Mesenchymal stem cell (in vitro differentiated cells and primary cell): ENCODE measurements at regions not wholly inside any gene's neighbourhood (a gene's known extent, or its start where the extent isn't known, plus 50 kb on each side); places are given as distances from the start of the nearest gene placed in this dataset. TPM values are rescaled to one million over a fixed set of nuclear protein-coding genes. Genes with fewer than 3 reads are reported as not detected.

Source experiments
- DNase-seq: peaks from one replicate; pipeline ENCODE4 v3.0.0-alpha.2; 2013
- H2AFZ ChIP-seq: one replicate; pipeline ENCODE4 v1.6.1; 2013; ENCODE audit warnings: low read depth, mild to moderate bottlenecking, control low read depth, inconsistent platforms, low read length, moderate library complexity
- H2AK5ac ChIP-seq: 2 replicates; pipeline ENCODE4 v1.6.1; 2013; ENCODE audit warnings: low read length, moderate library complexity, mild to moderate bottlenecking, inconsistent platforms; ENCODE audit not compliant: severe bottlenecking
- H2BK120ac ChIP-seq: one replicate; pipeline ENCODE4 v1.6.1; 2013; ENCODE audit warnings: low read depth, mild to moderate bottlenecking, inconsistent platforms, low read length, moderate library complexity
- H2BK12ac ChIP-seq, 2 experiments: one replicate each; pipeline ENCODE4 v1.6.1; 2013; ENCODE audit warnings: inconsistent platforms in 2 of 2, low read length in 2 of 2, mild to moderate bottlenecking in 2 of 2, moderate library complexity in 2 of 2, control low read depth in 1 of 2
- H2BK15ac ChIP-seq: one replicate; pipeline ENCODE4 v1.6.1; 2013; ENCODE audit warnings: mild to moderate bottlenecking, low read depth, inconsistent platforms; ENCODE audit not compliant: poor library complexity, severe bottlenecking
- H2BK5ac ChIP-seq: 2 replicates; pipeline ENCODE4 v1.6.1; 2013; ENCODE audit warnings: low read depth, mild to moderate bottlenecking, low read length, control low read depth, inconsistent platforms; ENCODE audit not compliant: poor library complexity, severe bottlenecking
- H3K14ac ChIP-seq, 2 experiments: one replicate each; pipeline ENCODE4 v1.6.1; 2013; ENCODE audit warnings: inconsistent platforms in 2 of 2, low read length in 2 of 2, control low read depth in 1 of 2, mild to moderate bottlenecking in 1 of 2, moderate library complexity in 1 of 2
- H3K18ac ChIP-seq, 2 experiments: one replicate each; pipeline ENCODE4 v1.6.1; 2013; ENCODE audit warnings: inconsistent platforms in 2 of 2, low read length in 2 of 2, control low read depth in 1 of 2, low read depth in 1 of 2, mild to moderate bottlenecking in 1 of 2
- H3K23ac ChIP-seq, 2 experiments: one replicate each; pipeline ENCODE4 v1.6.1; 2013; ENCODE audit warnings: inconsistent platforms in 2 of 2, low read length in 2 of 2, mild to moderate bottlenecking in 2 of 2, moderate library complexity in 2 of 2, control low read depth in 1 of 2
- H3K27ac ChIP-seq: 2 replicates; pipeline ENCODE4 v1.5.1; 2013; ENCODE audit warnings: mild to moderate bottlenecking, moderate library complexity, low read length, control low read depth, inconsistent platforms; ENCODE audit not compliant: poor library complexity, severe bottlenecking
- H3K27me3 ChIP-seq, 2 experiments: 2 replicates each; pipeline versions ENCODE4 v1.6.1 to v1.7.0; 2013; ENCODE audit warnings: low read length in 2 of 2, mild to moderate bottlenecking in 2 of 2, moderate library complexity in 2 of 2, control low read depth in 1 of 2, inconsistent platforms in 1 of 2; ENCODE audit not compliant: control insufficient read depth in 1 of 2, insufficient read depth in 1 of 2
- H3K36me3 ChIP-seq, 2 experiments: 2 replicates each; pipeline versions ENCODE4 v1.6.1 to v1.7.0; 2013; ENCODE audit warnings: low read length in 2 of 2, control low read depth in 1 of 2, inconsistent platforms in 1 of 2, low read depth in 1 of 2, mild to moderate bottlenecking in 1 of 2; ENCODE audit not compliant: insufficient read depth in 2 of 2, control insufficient read depth in 1 of 2
- H3K4ac ChIP-seq, 2 experiments: one replicate each; pipeline ENCODE4 v1.6.1; 2013; ENCODE audit warnings: inconsistent platforms in 2 of 2, low read length in 2 of 2, mild to moderate bottlenecking in 2 of 2, moderate library complexity in 2 of 2, control low read depth in 1 of 2, low read depth in 1 of 2
- H3K4me1 ChIP-seq: 2 replicates; pipeline ENCODE4 v1.6.1; 2013; ENCODE audit warnings: low read depth, low read length, control low read depth; ENCODE audit not compliant: control insufficient read depth, insufficient read depth
- H3K4me2 ChIP-seq: 2 replicates; pipeline ENCODE4 v1.6.1; 2013; ENCODE audit warnings: low read length, mild to moderate bottlenecking, inconsistent platforms; ENCODE audit not compliant: poor library complexity, severe bottlenecking
- H3K4me3 ChIP-seq, 2 experiments: 2 replicates each; pipeline versions ENCODE4 v1.5.1 to v1.7.0; 2013; ENCODE audit warnings: low read length in 2 of 2, mild to moderate bottlenecking in 2 of 2, control low read depth in 1 of 2, low read depth in 1 of 2; ENCODE audit not compliant: insufficient read depth in 1 of 2
- H3K79me1 ChIP-seq: replicated peaks from 2 replicates; pipeline ENCODE4 v1.6.1; 2013; ENCODE audit warnings: mild to moderate bottlenecking, control low read depth, low read length, inconsistent platforms; ENCODE audit not compliant: poor library complexity, severe bottlenecking
- H3K9ac ChIP-seq: 2 replicates; pipeline ENCODE4 v1.7.0; 2013; ENCODE audit warnings: mild to moderate bottlenecking, low read length, moderate library complexity
- H3K9me3 ChIP-seq: 2 replicates; pipeline ENCODE4 v1.7.0; 2013; ENCODE audit warnings: mild to moderate bottlenecking, low read length; ENCODE audit not compliant: control insufficient read depth
- H4K8ac ChIP-seq: one replicate; pipeline ENCODE4 v1.6.1; 2013; ENCODE audit warnings: inconsistent platforms, mild to moderate bottlenecking, low read length, moderate library complexity
- H4K91ac ChIP-seq: one replicate; pipeline ENCODE4 v1.6.1; 2013; ENCODE audit warnings: mild to moderate bottlenecking, low read length, inconsistent platforms
- WGBS: methylation state at CpG from one replicate; pipeline ENCODE4 v1.1.7; 2013; ENCODE audit warnings: mixed read lengths; 5-methylcytosine and 5-hydroxymethylcytosine counted together
- small RNA-seq: library from polyadenylated mRNA; stranded (forward); fragments of <200 nt; extraction: miRNeasy Mini kit (QIAGEN cat#:217004); gene quantifications from one replicate; pipeline ENCODE3, GENCODE V24; 2013; ENCODE audit warnings: low read depth

DNA sequence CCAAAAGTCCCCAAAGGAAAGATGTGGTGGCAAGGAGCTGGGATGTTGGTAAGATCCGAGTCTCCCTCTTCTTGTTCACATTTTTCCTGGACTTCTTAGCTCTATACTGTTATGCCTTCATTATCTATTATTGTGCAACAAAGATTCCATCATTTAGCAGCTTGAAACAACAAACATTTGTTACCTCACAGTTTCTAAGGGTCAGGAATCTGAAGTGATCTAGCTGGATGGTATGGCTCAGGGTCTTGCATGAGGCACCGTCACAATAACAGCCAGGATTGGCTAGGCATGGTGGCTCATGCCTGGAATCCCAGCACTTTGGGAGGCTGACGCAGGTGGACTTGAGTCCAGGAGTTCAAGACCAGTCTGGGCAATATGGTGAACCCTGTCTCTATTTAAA, 51.1 kb upstream of the KRAS start:
- WGBS, result 76% methylated on average over 3 of the region's 3 CpGs
- no peaks in the 10 kb centered on the region for H3K4me1 ChIP-seq

More for the DNA sequence above, 51.1 kb upstream of the KRAS start:
- no peak overlapping the region for H3K4ac ChIP-seq
- H3K9me3 ChIP-seq, result no peaks in the 10 kb centered on the region
- H3K18ac ChIP-seq, result no peak overlapping the region
- no peak overlapping the region for H2BK120ac ChIP-seq
- no peak overlapping the region for H3K27ac ChIP-seq
- H4K91ac ChIP-seq, result no peak overlapping the region
- DNase-seq, result peak; percentile 9
- H3K27me3 ChIP-seq, result peaks cover 0 to 6% of the 10 kb centered on the region in 2 experiments
- H2AK5ac ChIP-seq, result no peak overlapping the region
- H2AFZ ChIP-seq, result no peak overlapping the region
- H2BK15ac ChIP-seq, result no peak overlapping the region
- H2BK12ac ChIP-seq, result no peak overlapping the region
- no peak overlapping the region for H3K23ac ChIP-seq
- H3K36me3 ChIP-seq, result no peaks in the 10 kb centered on the region
- H3K14ac ChIP-seq, result no peak overlapping the region
- no peak overlapping the region for H4K8ac ChIP-seq
- H3K9ac ChIP-seq, result no peak overlapping the region
- H2BK5ac ChIP-seq, result no peak overlapping the region
- H3K79me1 ChIP-seq, result no peaks in the 10 kb centered on the region
- H3K4me2 ChIP-seq, result no peak overlapping the region
- H3K4me3 ChIP-seq, result no peak overlapping the region

Small RNA genes lying in the stretch of these regions (small RNA-seq; reads per million reads assigned to genes)
- gene AC092451.1 (not detected), gene RNU4-67P (not detected)
